Breast epithelium (tissue), 4 donors: ENCODE measurements at regions not wholly inside any gene's neighbourhood (a gene's known extent, or its start where the extent isn't known, plus 50 kb on each side); places are given as distances from the start of the nearest gene placed in this dataset.

ENCODE experiments used
- DNase-seq, 2 donors: peaks; one replicate each; pipeline ENCODE4 v3.0.0-alpha.2; 2019; ENCODE audit warnings: low spot score in 2 of 2
- H3K27ac ChIP-seq, 2 donors: fragments of 200-600 bp; sonication (generic) in 1 of 2; one replicate each; pipeline ENCODE4 v1.5.1; 2016 to 2019; ENCODE audit warnings: mild to moderate bottlenecking in 1 of 2
- H3K27me3 ChIP-seq, 2 donors: fragments of 200-600 bp; sonication (generic) in 1 of 2; one replicate each; pipeline versions ENCODE4 v1.5.1 to v1.6.0; 2017 to 2019; ENCODE audit warnings: control low read depth in 1 of 2, mild to moderate bottlenecking in 1 of 2
- H3K36me3 ChIP-seq: fragments of 200-600 bp; one replicate; pipeline ENCODE4 v1.5.1; 2019
- H3K4me1 ChIP-seq, 2 donors: fragments of 200-600 bp; sonication (generic); one replicate each; pipeline ENCODE4 v1.5.1; 2016 to 2019; ENCODE audit warnings: control low read depth in 1 of 2
- H3K4me3 ChIP-seq, 3 donors: fragments of 200-600 bp; sonication (generic); 1 replicate in 2 of 3; 2 replicates in 1 of 3; pipeline ENCODE4 v1.5.1; 2016 to 2019; ENCODE audit warnings: mild to moderate bottlenecking in 3 of 3, moderate library complexity in 2 of 3
- H3K9me3 ChIP-seq, 2 donors: fragments of 200-600 bp; sonication (generic) in 1 of 2; one replicate each; pipeline ENCODE4 v1.5.1; 2016 to 2019; ENCODE audit warnings: control low read depth in 1 of 2
- POLR2A ChIP-seq: fragments of 450-650 bp; IDR thresholded peaks from one replicate; pipeline ENCODE4 v1.6.1; 2016; ENCODE audit warnings: antibody characterized with exemption, mild to moderate bottlenecking, moderate library complexity
- POLR2AphosphoS5 ChIP-seq, 3 donors: sonication (generic); formaldehyde crosslinking; IDR thresholded peaks; one replicate each; pipeline ENCODE4 v1.6.1; 2017; ENCODE audit warnings: antibody characterized with exemption in 3 of 3
- intact Hi-C: fragments of 100-400 bp; cut with DNase I; formaldehyde crosslinking; loops from one replicate; pipeline ENCODE4 v1.15.1; 2023; ENCODE audit warnings: low total_unique reads
- TF ChIP-seq, protein P1 (sequence below), 3 donors: fragments of 450-650 bp; IDR thresholded peaks; one replicate each; pipeline ENCODE4 v1.5.1; 2016 to 2017; ENCODE audit warnings: antibody characterized with exemption in 3 of 3, mild to moderate bottlenecking in 3 of 3, moderate library complexity in 3 of 3

DNA sequence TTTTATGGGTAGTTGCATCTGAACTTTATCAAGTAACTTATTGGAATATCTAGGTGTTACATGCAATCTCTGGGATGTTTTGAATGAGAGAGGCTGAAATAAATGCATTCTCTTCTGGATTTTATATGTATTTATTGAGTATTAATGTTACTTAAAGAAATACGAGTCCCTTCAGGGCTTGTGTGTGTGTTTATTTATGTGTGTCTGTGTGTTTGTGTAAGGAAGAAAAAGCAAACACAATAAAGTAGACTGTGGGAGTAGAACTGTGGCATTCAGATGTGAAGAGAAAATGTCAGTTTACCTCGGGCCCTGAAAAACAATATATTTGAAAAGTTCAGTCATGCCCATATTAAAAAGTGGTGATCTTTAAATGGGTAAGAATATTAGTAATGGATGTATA is 250.5 kb downstream of the RPL10L start:
- Histone ChIP-seq H3K4me3 (no peak overlapping the region), H3K27ac (no peak overlapping the region), H3K36me3 (no peaks in the 10 kb centered on the region), H3K27me3 (no peaks in the 10 kb centered on the region), H3K9me3 (no peaks in the 10 kb centered on the region), H3K4me1 (no peaks in the 10 kb centered on the region)
- intact Hi-C loops: no loop called here
- DNase-seq: no peak
- no peak for TF ChIP-seq POLR2A
- TF ChIP-seq POLR2AphosphoS5 (IDR thresholded peaks at IDR 0.05): no peak
- TF ChIP-seq, protein P1, sequence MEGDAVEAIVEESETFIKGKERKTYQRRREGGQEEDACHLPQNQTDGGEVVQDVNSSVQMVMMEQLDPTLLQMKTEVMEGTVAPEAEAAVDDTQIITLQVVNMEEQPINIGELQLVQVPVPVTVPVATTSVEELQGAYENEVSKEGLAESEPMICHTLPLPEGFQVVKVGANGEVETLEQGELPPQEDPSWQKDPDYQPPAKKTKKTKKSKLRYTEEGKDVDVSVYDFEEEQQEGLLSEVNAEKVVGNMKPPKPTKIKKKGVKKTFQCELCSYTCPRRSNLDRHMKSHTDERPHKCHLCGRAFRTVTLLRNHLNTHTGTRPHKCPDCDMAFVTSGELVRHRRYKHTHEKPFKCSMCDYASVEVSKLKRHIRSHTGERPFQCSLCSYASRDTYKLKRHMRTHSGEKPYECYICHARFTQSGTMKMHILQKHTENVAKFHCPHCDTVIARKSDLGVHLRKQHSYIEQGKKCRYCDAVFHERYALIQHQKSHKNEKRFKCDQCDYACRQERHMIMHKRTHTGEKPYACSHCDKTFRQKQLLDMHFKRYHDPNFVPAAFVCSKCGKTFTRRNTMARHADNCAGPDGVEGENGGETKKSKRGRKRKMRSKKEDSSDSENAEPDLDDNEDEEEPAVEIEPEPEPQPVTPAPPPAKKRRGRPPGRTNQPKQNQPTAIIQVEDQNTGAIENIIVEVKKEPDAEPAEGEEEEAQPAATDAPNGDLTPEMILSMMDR (IDR thresholded peaks at IDR 0.05): no peak

DNA sequence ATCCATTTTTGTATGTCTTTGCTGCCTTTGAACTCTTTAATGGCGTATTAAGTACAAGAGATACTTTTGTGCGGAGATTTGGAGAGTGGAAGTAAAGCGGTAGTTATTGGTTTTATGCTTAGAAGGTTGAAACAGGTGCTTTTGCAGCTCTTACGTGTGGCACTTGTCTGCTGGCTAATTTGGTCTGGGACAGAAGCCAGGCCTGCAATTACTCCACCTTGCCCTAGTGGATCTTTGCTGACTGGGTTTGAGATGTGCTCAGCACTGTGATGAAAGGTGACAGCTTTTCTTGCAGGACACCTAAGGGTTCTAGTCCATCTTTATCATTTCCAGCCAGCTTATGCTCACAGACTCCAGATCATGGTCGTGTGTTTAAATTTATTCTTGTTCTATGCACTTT is 252.5 kb downstream of the RPL10L start:
- no peaks in the 10 kb centered on the region for H3K27me3 ChIP-seq
- no peak overlapping the region for H3K27ac ChIP-seq
- intact Hi-C loops: no loop called here
- H3K36me3 ChIP-seq: no peaks in the 10 kb centered on the region
- H3K4me3 ChIP-seq: no peak overlapping the region
- TF ChIP-seq POLR2A (no peak), POLR2AphosphoS5 (IDR thresholded peaks at IDR 0.05) (no peak)
- TF ChIP-seq, protein P1 (IDR thresholded peaks at IDR 0.05): no peak
- H3K4me1 ChIP-seq: no peaks in the 10 kb centered on the region
- DNase-seq: no peak
- H3K9me3 ChIP-seq: no peaks in the 10 kb centered on the region

DNA sequence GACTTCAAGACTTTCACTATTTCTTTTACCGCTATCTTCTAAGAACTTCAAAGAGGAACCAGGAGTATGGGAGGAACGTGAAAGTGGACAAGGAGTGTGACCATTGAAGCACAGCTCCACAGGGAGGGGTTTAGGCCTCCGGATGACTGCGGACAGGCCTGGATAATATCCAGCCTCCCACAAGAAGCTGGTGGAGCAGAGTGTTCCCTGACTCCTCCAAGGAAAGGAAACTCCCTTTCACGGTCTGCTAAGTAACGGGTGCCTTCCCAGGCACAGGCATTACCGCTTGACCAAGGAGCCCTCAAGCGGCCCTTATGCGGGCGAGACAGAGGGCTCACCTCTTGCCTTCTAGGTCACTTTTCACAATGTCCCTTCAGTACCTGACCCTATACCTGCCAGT is 267.0 kb downstream of the RPL10L start:
- no peaks in the 10 kb centered on the region for H3K36me3 ChIP-seq
- H3K9me3 ChIP-seq: no peaks in the 10 kb centered on the region
- no peaks in the 10 kb centered on the region for H3K4me1 ChIP-seq
- no peaks in the 10 kb centered on the region for H3K27me3 ChIP-seq
- intact Hi-C loops: no loop called here
- H3K27ac ChIP-seq: no peak overlapping the region
- TF ChIP-seq POLR2AphosphoS5 (IDR thresholded peaks at IDR 0.05) (no peak), POLR2A (no peak)
- TF ChIP-seq, protein P1 (IDR thresholded peaks at IDR 0.05): no peak
- H3K4me3 ChIP-seq: no peak overlapping the region
- DNase-seq: no peak

DNA sequence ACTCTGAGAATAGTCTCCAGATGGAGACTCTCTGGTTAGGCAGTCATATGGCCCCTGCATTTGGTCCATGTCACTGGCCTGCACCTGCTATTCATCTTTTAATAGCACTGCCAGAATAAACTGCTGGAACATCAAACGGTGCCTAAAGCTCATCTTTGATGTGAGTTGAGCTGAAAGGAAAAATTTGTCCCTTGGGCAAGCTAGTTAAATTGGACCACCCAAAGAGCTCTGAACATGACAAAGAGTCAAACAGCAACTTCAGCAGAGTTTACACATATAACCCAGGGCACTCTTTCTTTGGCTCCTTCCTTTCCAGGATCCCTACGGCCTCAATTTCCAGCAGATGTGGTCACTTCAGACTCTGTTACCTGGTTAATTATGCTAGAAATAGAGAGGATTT is 269.9 kb downstream of the RPL10L start:
- Histone ChIP-seq H3K9me3 (no peaks in the 10 kb centered on the region), H3K4me3 (no peak overlapping the region), H3K27me3 (no peaks in the 10 kb centered on the region), H3K4me1 (no peaks in the 10 kb centered on the region), H3K27ac (no peak overlapping the region), H3K36me3 (no peaks in the 10 kb centered on the region)
- DNase-seq: no peak
- TF ChIP-seq, protein P1 (IDR thresholded peaks at IDR 0.05): no peak
- no peak for TF ChIP-seq POLR2A
- no peak for TF ChIP-seq POLR2AphosphoS5 (IDR thresholded peaks at IDR 0.05)
- intact Hi-C loops: no loop called here

DNA sequence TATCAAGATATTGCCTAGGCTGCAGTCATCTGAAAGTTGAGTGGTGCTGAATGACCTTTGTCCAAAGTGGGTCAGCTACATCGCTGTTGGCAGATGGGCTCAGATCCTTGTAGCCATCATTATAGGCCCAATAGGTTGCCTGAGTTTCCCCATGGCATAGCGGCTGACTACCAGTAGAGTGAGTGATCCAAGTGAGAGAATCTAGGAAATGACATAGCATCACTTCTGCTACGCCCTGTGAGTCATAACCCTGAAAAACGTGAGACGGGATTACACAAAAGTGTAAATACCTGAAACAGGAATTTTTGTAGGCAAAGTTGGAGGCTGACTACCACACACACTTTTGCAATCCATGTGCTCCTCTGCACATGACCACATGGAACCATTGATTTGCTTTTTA is 273.3 kb downstream of the RPL10L start:
- Histone ChIP-seq H3K4me1 (no peaks in the 10 kb centered on the region), H3K36me3 (no peaks in the 10 kb centered on the region), H3K9me3 (no peaks in the 10 kb centered on the region), H3K4me3 (no peak overlapping the region), H3K27ac (no peak overlapping the region), H3K27me3 (no peaks in the 10 kb centered on the region)
- no peak for DNase-seq
- intact Hi-C loops: no loop called here
- TF ChIP-seq POLR2A (no peak), POLR2AphosphoS5 (IDR thresholded peaks at IDR 0.05) (no peak)
- TF ChIP-seq, protein P1 (IDR thresholded peaks at IDR 0.05): no peak
